NCI-H128 (cell line): ENCODE measurements at regions not wholly inside any gene's neighbourhood (a gene's known extent, or its start where the extent isn't known, plus 50 kb on each side); places are given as distances from the start of the nearest gene placed in this dataset.
"Not testable (repeated sequence)": the region's sequence is repeated elsewhere in the genome, so short reads cannot be mapped to it uniquely, and the experiment has no call there.

Source experiments
- DNase-seq: peaks from one replicate; lab custom pipeline; 2025; ENCODE audit not compliant: unreplicated experiment; lab: John Stamatoyannopoulos, UW

DNA sequence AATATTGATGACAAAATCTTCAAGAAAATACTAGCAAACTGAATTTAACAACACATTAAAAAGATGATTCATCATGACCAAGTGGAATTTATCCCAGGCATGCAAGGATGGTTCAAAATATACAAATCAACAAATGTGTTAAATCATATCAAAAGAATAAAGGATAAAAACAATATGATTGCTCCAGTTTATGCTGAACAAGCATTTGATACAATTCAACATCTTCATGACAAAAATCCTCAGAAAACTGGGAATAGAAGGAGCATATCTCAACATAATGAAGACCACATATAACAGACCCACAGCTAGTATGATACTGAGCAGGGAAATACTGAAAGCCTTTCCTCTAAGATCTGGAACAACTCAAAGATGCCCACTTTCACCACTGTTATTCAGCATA, 352.3 kb downstream of the PYDC2 start:
- DNase-seq, result no peak

DNA sequence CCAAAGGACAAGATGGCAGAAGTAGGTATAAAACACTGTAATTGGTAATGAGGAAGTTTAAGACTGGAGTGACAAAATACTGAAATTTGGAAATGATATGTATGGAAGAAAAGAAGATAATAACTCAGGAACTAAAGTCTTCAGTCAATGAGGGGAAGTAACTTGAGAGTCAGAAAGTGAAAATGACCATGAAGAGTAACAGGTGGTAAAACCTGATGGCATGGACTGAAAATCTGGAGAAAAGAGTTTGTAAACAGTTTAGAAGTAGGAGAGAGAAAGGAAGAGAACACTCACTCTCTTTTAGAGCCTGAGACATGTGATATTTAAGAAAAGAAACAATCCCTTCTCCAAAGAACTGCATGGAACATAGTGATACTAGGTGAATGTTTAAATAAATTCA, 387.9 kb downstream of the PYDC2 start:
- DNase-seq, result no peak

DNA sequence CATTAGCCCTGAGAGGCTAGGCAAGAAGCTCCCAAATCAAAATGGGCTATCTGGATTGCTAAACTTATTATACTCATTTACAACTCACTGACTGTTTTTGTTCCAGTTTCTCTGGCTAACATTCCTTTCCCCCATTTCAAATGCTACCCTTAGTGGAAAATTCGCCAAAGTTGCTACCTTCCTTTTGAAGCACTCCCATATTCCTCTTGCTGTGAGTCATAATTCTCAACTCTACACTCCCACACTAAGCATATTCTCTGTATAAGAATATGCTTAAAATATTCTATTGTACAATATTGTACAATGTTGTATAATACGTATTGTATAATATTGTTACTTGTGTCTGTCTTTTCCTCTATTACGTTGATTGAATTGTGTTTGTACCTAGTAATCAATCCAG, 398.6 kb downstream of the PYDC2 start:
- no peak for DNase-seq

DNA sequence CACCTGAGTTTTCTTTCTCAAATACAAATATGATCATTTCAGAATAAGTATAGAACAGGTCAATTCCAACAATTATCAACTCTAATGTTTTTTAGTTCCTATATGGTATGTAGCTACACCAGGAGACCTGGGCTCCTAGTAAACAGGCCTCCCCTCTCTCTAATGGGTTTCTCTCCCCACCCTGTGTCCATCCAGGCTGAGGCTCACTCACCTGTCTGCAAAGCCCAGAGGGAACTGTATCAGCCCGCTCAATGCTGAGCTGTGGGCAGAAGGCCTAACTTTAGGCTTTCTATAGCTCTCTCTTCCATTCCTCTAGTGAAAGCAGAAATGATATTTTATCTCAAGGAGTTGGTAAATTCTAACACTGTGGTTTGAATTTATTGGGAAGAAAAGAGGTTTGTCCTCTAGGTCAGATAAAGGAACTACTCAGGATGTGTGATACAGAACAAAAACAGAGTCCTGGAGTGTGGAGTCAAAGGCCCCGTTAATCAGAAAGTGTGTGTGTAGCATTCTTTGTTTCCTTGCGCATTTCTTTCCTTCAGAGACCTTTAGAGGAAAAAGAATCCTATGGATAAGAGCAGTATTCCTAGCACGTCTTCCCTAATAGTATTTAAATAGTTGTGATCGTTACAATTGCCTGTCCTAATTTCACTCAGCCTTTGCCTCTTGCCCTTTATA, 408.9 kb downstream of the PYDC2 start:
- DNase-seq, result no peak

DNA sequence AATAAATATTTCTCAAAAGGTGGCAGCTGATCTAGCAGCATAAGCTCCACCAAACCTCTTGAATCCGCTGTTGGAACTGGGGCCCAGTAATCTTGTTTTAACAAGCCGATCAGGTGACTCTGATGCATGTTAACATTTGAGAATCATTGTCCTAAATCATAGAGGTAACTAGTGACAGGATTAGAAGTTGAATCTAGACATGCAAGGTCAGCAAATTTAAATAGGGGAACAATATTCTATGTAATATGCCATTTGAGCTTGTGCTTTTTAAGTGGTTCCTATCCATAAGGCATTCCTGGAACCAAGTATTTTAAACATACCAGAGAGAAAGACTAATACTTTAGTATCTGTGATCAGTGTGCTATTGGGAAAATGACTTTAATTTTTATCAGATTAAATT, 412.8 kb downstream of the PYDC2 start:
- DNase-seq, result no peak

DNA sequence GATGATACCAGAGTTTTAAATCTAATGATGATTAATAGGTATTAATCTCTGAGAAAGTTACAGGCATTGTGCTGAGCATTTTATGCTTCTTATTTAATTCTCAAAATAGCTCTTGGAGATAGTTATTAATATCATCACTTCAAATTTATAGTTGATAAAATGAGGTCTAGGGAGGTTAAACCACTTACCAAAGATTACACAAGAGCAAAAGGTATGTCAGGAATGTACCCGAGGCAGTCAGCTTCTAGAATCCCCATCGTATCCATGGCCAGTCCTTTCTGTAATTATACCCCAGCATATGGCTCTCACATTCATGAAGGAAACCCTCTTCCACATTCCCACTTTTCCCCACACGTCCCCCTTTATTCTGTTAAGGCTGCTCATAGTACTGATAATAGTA, 421.3 kb downstream of the PYDC2 start:
- DNase-seq, result no peak

DNA sequence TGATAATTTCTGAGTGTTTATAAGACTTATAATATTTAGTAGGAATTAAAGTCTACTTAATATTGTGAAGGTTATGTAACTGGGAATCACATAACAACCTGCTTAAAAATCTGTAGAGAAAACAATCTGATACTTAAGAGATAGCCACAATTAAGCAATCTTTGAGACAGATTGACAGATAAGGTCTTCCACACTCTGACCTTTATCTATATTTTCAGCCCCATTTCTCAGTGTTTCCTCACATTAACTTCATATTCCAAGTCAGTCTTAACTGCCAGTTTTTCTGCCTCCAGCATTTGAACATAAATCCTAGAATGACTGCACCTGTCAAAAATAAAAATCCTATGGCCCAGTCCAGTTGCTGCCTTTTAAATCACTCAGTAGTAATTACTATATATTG, 423.2 kb downstream of the PYDC2 start:
- no peak for DNase-seq

DNA sequence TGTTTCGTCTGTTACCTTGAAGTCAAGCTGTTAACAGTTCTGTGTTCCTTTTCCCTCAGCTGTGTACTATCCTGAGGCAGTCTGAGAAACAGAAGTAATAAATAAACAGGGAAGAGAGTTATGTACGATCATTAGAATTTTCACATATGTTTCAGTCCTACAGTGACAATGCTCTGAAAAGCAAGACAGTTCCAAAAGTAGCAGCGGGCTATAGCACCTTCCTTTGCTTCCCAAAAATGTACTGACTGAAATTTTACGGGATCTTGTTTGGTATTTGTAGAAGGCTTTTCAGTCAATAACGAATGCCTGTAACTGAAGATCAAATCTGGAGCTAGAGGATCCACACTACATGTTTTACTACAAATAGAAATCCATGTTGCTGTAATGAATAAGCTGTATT, 428.1 kb downstream of the PYDC2 start:
- no peak for DNase-seq

DNA sequence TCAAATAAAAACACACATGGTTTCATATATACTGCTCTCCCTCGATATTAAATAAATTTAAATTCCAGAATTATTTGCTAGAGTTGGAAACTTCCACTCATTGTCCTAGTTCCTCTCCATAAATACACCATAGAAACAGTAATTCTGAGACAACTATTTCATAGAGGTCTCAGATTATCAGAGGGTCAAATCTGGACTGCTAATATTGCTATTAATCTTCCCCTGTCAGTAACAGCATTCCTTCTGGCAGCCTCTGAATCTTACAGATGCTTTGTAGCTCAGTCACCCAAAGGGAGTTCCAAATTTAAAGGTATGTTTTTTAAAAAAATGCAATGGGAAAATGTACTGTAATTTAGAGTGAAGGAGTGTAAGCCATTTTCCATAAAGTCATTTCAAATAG, 428.8 kb downstream of the PYDC2 start:
- no peak for DNase-seq

DNA sequence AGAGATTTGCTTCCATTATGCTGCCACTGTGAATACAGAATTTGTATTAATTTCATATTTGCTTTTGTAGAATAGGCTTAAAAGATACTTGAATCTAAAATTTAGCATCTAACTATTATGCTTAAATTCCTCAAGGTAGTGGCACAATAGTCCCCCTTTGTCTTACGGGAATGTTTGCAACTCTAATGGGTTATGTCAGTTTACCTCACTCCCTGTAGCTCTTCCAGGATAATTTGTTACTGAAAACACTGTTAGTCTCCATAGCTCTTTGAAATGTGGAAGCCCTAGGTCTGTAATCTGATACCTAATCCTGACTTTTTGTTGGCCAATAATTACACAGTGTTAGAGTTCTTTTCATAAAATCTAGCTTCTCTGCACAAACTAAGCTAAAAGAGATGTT, 433.4 kb downstream of the PYDC2 start:
- DNase-seq, result no peak

DNA sequence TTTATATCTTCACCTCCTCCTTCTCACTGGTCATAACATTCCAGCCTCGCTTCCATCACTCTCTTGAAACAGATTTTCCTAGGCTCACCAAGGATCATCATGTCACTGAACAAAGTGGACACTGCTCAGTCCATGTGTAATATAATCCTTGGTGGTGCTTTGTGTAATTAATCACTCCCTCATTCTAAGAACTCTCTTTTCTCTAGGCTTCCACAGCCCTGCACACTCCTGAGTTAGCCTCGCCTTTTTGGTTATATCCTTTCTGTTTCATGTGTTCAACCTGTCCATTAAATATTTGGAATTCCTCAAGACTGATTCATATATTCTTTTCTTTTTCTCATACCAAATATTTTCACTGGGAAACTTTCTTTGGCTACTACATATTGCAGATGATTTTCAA, 440.8 kb downstream of the PYDC2 start:
- no peak for DNase-seq

DNA sequence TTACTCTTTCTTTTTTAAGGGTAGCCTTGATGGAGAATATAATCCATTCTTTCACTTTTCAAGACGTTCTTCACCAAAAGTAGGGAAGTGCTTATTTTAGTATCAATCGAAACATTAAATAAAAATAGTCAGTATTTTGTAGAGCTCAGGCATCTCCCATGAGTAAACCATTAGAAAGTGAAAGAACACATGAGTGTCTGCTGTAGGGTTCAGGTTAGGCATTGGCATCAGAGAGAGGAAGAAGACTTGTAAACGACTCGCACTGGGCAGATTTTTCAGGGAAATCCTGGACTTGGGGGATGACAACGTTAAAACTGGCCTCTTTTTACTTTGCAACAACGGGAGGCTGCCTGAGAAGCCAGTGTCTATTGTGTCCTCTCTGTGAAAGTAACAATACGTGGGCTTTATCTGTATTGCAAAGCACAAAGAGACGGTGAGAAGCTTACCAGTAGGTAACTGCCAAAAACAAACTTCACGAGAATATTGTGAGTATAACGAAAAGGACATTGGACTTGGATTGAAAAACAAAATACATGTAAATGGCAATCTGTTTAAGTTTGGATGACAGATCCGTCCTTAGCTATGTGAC, 451.7 kb downstream of the PYDC2 start:
- DNase-seq, result no peak

DNA sequence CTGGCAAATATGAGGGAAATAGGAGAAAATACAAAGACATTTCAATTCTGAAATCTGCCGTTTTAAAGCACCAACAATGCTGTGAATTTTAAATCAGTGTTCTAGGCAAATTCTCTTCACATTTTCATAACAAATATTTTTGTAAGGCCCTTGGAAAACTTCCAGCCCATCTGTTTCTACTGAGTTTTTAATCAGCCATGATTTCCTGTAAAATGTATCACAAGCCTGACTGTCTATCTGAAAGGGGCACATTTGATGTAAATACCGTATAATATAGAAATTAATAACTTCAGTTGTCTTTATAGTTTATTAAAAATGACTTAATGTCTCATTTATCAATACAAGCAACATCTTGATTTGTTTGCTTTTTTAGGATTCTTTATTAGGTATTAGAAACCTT, 454.7 kb downstream of the PYDC2 start:
- no peak for DNase-seq

DNA sequence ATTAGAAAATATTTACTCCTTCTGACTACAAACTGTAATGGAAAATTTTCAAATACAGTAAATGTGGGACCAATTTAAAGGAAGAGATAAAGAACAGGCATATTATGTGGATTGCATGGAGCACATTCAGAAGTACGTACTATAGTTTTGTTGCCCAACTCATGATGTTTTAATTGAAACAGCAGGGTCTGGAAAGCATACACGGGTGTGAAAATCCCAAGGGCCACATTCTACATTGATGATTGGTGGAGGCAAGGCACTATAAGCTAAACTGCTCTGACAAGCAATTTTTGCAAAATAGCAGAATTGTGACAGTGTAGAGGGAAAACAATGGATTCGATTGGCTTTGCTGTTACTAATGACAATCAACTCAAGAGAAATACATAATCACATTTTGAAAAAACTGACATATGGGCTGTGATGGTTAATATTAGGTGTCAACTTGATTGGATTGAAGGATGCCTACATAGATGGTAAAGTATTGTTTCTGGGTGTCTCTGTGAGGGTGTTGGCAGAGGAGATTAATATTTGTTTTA, 458.6 kb downstream of the PYDC2 start:
- DNase-seq, result no peak

DNA sequence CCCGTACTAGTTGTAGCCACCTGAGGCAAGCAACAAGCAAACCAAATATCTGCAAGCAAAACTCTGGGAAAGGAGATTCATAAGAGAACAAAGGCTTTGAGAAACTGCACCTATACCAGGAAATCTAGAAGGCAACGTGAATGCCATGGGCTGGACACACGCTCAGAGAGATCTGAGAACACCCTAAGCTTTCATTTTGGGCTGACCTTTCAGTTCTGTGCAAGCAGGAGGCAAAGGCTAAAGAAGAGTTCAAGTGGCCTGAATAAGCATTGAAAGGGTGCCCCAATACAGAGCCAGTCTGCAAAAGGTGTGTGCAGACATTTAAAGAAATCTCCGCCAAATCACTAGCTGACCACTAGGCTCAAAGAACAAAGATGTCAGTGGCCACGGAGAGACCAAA, 461.6 kb downstream of the PYDC2 start:
- DNase-seq, result no peak

DNA sequence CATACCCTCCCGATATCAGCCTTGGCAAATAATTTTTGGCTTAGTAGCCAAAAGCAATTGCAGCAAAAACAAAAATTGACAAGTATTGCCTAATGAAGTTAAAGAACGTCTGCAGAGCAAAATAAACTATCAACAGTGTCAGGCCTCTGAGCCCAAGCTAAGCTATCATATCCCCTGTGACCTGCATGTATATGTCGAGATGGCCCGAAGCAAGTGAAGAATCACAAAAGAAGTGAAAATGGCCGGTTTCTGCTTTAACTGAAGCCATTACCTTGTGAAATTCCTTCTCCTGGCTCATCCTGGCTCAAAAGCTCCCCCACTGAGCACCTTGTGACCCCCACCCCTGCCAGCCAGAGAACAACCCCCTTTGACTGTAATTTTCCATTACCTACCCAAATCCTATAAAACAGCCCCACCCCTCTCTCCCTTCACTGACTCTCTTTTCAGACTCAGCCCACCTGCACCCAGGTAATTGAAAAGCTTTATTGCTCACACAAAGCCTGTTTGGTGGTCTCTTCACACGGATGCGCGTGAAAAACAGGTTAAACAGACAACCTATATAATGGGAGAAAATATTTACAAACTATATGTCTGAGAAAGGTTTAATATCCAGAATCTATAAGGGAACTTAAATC, 466.3 kb downstream of the PYDC2 start:
- DNase-seq, result not testable (repeated sequence)

DNA sequence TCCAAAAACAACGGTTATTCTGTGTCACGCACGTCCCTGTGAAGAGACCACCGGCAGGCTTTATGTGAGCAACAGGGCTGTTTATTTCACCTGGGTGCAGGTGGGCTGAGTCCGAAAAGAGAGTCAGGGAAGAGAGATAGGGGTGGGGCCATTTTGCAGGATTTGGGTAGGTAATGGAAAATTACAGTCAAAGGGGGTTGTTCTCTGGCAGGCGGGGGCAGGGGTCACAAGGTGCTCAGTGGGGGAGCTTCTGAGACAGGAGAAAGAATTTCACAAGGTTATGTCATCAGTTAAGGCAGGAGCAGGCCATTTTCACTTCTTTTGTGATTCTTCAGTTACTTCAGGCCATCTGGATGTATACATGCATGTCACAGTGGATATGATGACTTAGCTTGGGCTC, 467.0 kb downstream of the PYDC2 start:
- not testable (repeated sequence) for DNase-seq

DNA sequence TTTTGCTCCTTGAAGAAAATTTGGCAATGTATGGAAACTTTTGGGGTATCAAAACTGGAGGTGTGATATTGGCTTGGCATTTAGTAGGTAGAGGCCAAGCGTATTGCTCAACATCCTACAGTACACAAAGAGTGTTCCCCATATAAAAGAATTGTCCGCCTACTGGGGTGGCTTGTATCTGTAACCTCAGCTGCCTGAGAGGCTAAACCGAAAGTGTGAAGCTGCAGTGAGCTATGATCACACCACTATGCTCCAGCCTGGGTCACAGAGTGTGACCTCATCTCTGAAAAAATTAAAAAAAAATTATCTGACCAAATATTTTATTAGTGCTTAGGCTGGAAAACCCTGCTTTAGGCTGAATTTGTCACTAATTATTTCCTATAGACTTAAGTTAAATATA, 483.9 kb downstream of the PYDC2 start:
- no peak for DNase-seq

DNA sequence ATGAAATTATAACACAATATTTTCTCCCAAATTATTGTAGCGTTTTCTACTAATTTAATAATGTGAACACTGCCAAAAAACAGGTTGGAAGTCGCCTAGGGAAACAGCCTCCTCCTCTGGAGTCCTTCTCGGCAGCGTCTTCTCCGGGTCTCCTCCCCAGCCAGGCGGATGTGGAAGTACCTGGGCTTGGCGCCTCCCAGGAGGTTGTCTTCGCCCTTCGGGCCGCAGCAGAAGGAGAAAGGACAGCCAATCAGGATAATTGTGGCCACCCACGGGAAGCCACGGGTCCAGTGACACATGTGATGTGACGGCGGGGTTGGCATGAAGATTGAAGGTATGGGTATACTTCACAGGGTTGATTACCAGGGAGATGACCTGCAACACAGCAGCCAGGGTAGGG, 491.2 kb downstream of the PYDC2 start:
- DNase-seq, result no peak

DNA sequence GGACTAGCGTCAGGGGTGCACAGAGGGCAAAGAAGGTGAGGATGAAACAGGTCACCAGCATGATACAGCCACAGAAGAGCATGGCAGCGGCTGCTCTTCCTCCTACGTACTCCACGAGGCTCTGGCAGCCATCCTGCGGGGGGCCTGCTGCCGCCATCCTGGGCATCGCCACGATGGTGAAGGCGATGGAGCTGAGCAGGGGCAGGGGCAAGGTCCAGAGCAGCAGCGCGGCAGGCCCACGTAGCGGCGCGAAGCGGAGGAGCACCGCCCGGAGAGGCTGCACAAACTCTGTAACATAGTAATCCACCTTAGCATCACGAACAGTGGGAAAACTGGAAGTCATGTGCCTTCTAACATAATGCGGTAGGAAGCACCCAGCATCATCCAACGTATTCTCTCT, 491.6 kb downstream of the PYDC2 start:
- DNase-seq, result no peak

DNA sequence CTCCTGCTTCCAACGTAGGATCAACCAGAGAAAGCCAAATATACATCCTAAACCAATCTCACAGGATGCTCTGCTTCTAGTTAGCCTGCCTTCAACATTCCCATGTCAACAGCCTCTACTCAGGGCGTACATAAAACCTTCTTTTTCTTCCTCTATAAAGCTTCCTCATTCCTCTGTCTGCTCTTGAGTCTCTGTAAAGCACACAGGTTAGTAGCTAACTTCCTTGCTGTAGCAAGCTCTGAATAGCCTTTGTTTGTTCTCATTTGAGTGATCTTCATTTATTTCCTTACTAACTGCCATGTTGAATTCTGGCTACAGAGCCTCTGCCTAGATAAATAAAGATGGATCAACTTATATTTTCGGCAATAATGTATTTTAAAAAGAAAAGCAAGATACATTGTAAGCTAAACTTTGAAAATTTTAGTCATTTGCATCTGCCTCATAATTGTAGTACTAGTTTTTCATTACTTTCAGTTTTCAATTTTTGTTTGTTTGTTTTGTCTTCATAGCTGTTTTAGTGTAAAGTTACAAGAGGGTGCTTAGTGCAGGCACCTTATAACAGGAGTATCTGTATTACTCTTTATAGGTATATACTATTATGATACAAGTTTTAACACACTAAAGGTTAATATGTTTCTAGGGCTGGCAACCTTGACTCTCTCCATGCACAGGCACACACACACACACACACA, 498.2 kb downstream of the PYDC2 start:
- no peak for DNase-seq

DNA sequence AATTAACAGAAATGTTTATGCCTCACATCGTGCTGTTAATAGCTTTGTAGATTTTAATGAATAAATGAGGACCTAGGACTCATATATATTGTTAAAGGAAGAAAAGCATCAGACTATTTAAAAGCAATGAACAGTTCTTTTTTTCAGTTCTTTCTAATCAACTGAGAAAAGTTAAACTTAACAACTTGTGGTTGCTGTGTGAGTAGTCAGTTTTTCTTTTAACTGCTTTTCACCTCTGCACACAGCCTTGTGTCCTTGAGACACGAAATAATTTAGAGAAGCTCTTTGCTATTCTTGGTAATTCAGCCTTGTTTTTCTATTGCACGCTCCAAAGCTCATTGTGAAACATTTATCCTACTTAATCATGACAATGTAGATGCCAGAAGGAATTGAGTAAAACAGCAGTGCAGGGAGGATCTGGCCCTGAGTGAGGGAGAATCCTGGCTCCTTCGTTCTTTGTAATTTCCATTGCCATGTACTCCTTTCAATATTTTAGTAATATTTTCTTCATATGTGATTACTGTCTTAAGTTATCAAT, 499.0 kb downstream of the PYDC2 start:
- no peak for DNase-seq
